Endodermal cell (in vitro differentiated cells): ENCODE measurements at regions not wholly inside any gene's neighbourhood (a gene's known extent, or its start where the extent isn't known, plus 50 kb on each side); places are given as distances from the start of the nearest gene placed in this dataset.

ENCODE experiments used
- DNase-seq: peaks from one replicate; pipeline ENCODE4 v3.0.0-alpha.2; 2017
- H3K27ac ChIP-seq: 2 replicates; pipeline ENCODE4 v1.5.1; 2013; ENCODE audit warnings: mild to moderate bottlenecking, low read depth, low read length, moderate library complexity
- H3K27me3 ChIP-seq: 2 replicates; pipeline ENCODE4 v1.6.1; 2013; ENCODE audit warnings: mild to moderate bottlenecking, low read length, moderate library complexity; ENCODE audit not compliant: insufficient read depth, control insufficient read depth, poor library complexity, severe bottlenecking
- H3K36me3 ChIP-seq: 2 replicates; pipeline ENCODE4 v1.7.0; 2013; ENCODE audit warnings: mild to moderate bottlenecking, low read length, moderate library complexity; ENCODE audit not compliant: control insufficient read depth, insufficient read depth
- H3K4me1 ChIP-seq: one replicate; pipeline ENCODE4 v1.7.0; 2013; ENCODE audit warnings: low read length; ENCODE audit not compliant: control insufficient read depth, insufficient read depth
- H3K4me3 ChIP-seq: 2 replicates; pipeline ENCODE4 v1.5.1; 2013; ENCODE audit warnings: mild to moderate bottlenecking, low read length, moderate library complexity
- H3K9ac ChIP-seq: 2 replicates; pipeline ENCODE4 v1.6.1; 2013; ENCODE audit warnings: mild to moderate bottlenecking, low read length, moderate library complexity; ENCODE audit not compliant: poor library complexity, severe bottlenecking; ENCODE audit errors: extremely low read depth
- H3K9me3 ChIP-seq: 2 replicates; pipeline ENCODE4 v1.6.1; 2013; ENCODE audit warnings: mild to moderate bottlenecking, low read length, moderate library complexity; ENCODE audit not compliant: control insufficient read depth
- H3K27ac Mint-ChIP-seq: 2 replicates; pipeline ENCODE4 v1.8.0; 2020; ENCODE audit warnings: mixed read lengths
- H3K27me3 Mint-ChIP-seq: 2 replicates; pipeline ENCODE4 v1.8.0; 2021; ENCODE audit warnings: mild to moderate bottlenecking, mixed read lengths; ENCODE audit not compliant: insufficient read depth
- H3K36me3 Mint-ChIP-seq: 2 replicates; pipeline ENCODE4 v1.8.0; 2020; ENCODE audit warnings: low read depth, mixed read lengths
- H3K4me1 Mint-ChIP-seq: 2 replicates; pipeline ENCODE4 v1.8.0; 2020; ENCODE audit warnings: mixed read lengths
- H3K4me3 Mint-ChIP-seq: 2 replicates; pipeline ENCODE4 v1.8.0; 2020; ENCODE audit warnings: mild to moderate bottlenecking, moderate library complexity, mixed read lengths
- H3K9me3 Mint-ChIP-seq: 2 replicates; pipeline ENCODE4 v1.8.0; 2020; ENCODE audit warnings: mild to moderate bottlenecking, mixed read lengths
- WGBS, 2 experiments: methylation state at CpG; one replicate each; pipeline versions ENCODE4 v1.1.5 to v1.1.7; 2013; ENCODE audit warnings: missing lambda C conversion rate in 2 of 2, mixed read lengths in 1 of 2; ENCODE audit not compliant: insufficient coverage in 1 of 2, insufficient read length in 1 of 2; 5-methylcytosine and 5-hydroxymethylcytosine counted together
- TF ChIP-seq, protein P1 (sequence below): fragments of 200-600 bp; sonication (generic); conservative IDR thresholded peaks from 2 replicates; pipeline ENCODE4 v1.5.0; 2021; ENCODE audit warnings: antibody characterized with exemption, mild to moderate bottlenecking

- no peaks in the 10 kb centered on the region for H3K36me3 ChIP-seq
- H3K4me3 ChIP-seq = no peak overlapping the region
- Mint-ChIP-seq H3K4me3 (no peak overlapping the region), H3K9me3 (no peaks in the 10 kb centered on the region), H3K27me3 (peaks cover 6% of the 10 kb centered on the region), H3K4me1 (peaks cover 4% of the 10 kb centered on the region), H3K36me3 (no peaks in the 10 kb centered on the region), H3K27ac (no peak overlapping the region)
- H3K27ac ChIP-seq = no peak overlapping the region
- no CpG with 5 or more reads among the region's 1 CpG for WGBS, 2 experiments
- TF ChIP-seq, protein P1, sequence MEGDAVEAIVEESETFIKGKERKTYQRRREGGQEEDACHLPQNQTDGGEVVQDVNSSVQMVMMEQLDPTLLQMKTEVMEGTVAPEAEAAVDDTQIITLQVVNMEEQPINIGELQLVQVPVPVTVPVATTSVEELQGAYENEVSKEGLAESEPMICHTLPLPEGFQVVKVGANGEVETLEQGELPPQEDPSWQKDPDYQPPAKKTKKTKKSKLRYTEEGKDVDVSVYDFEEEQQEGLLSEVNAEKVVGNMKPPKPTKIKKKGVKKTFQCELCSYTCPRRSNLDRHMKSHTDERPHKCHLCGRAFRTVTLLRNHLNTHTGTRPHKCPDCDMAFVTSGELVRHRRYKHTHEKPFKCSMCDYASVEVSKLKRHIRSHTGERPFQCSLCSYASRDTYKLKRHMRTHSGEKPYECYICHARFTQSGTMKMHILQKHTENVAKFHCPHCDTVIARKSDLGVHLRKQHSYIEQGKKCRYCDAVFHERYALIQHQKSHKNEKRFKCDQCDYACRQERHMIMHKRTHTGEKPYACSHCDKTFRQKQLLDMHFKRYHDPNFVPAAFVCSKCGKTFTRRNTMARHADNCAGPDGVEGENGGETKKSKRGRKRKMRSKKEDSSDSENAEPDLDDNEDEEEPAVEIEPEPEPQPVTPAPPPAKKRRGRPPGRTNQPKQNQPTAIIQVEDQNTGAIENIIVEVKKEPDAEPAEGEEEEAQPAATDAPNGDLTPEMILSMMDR = no peak
- H3K4me1 ChIP-seq = no peaks in the 10 kb centered on the region
- no peaks in the 10 kb centered on the region for H3K27me3 ChIP-seq
- H3K9ac ChIP-seq = no peak overlapping the region
- DNase-seq = no peak
- no peaks in the 10 kb centered on the region for H3K9me3 ChIP-seq
Observed at GRCh38 chr2:118350621-118351020, 262.4 kb downstream of the INSIG2 start.

GRCh38 chr2:118349365-118349764 lies 261.1 kb downstream of the INSIG2 start:
- peaks cover 4% of the 10 kb centered on the region for H3K4me1 Mint-ChIP-seq
- H3K36me3 ChIP-seq = no peaks in the 10 kb centered on the region
- no peaks in the 10 kb centered on the region for H3K9me3 ChIP-seq
- H3K9me3 Mint-ChIP-seq = no peaks in the 10 kb centered on the region
- WGBS, 2 experiments = 90 to 100% methylated on average over 1 to 2 of the region's 2 CpGs
- no peaks in the 10 kb centered on the region for H3K36me3 Mint-ChIP-seq
- TF ChIP-seq, protein P1 = no peak
- H3K27me3 ChIP-seq = no peaks in the 10 kb centered on the region
- H3K27me3 Mint-ChIP-seq = peaks cover 6% of the 10 kb centered on the region
- no peak for DNase-seq
- H3K4me3 ChIP-seq = no peak overlapping the region
- no peaks in the 10 kb centered on the region for H3K4me1 ChIP-seq
- no peak overlapping the region for H3K27ac Mint-ChIP-seq
- H3K27ac ChIP-seq = no peak overlapping the region
- H3K9ac ChIP-seq = no peak overlapping the region
- no peak overlapping the region for H3K4me3 Mint-ChIP-seq

DNA sequence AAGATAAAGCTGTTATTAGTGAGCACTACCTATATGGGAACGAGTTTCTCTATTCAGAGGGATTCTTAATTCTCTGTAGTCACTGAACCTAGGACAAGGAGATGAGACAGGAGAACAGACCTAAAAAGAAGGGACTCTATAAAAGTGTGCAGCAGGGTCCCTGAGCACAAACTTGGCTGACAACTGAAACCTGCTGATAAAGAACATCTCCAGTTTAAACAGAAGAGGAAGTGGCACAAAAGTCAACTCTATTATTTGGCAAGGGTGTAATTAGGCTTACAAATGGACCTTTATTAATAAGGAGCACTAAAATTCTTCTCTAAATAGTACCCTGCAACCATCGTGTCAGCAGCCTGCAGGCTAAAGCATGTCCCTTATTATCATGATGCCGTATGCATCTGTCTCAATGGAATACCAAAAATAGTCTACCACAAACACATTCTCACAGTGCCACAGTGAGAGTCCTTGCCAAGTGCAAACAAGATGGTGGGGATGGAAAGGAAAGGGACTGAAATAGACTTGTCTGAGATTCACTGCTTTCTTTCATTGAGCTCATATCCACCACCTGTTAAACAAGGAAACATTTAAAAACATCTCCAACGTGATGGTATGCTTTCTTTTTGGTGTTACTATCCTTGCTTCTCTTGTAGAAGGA lies 260.2 kb downstream of the INSIG2 start:
- no peak overlapping the region for H3K27ac ChIP-seq
- H3K9ac ChIP-seq = no peak overlapping the region
- no peaks in the 10 kb centered on the region for H3K27me3 ChIP-seq
- TF ChIP-seq, protein P1 = no peak
- H3K4me3 ChIP-seq = no peak overlapping the region
- no peaks in the 10 kb centered on the region for H3K9me3 ChIP-seq
- Mint-ChIP-seq H3K9me3 (no peaks in the 10 kb centered on the region), H3K4me3 (no peak overlapping the region), H3K4me1 (peaks cover 4% of the 10 kb centered on the region), H3K27me3 (peaks cover 6% of the 10 kb centered on the region), H3K27ac (no peak overlapping the region), H3K36me3 (no peaks in the 10 kb centered on the region)
- no peaks in the 10 kb centered on the region for H3K36me3 ChIP-seq
- 80 to 87% methylated on average over 2 to 4 of the region's 4 CpGs for WGBS, 2 experiments
- no peaks in the 10 kb centered on the region for H3K4me1 ChIP-seq
- DNase-seq = no peak
